Peyer's patch (tissue), 4 donors: ENCODE measurements at regions not wholly inside any gene's neighbourhood (a gene's known extent, or its start where the extent isn't known, plus 50 kb on each side); places are given as distances from the start of the nearest gene placed in this dataset.

Source experiments
- CTCF ChIP-seq, 6 experiments: fragments of 450-650 bp in 4 of 6; fragments of 200-600 bp in 2 of 6; sonication (generic) in 1 of 6; IDR thresholded peaks; one replicate each; pipeline ENCODE4 v1.5.1; 2017 to 2019; ENCODE audit warnings: antibody characterized with exemption in 6 of 6, mild to moderate bottlenecking in 3 of 6, moderate library complexity in 1 of 6
- POLR2A ChIP-seq, 2 donors: fragments of 450-650 bp; IDR thresholded peaks; one replicate each; pipeline ENCODE4 v1.5.1; 2017; ENCODE audit warnings: antibody characterized with exemption in 2 of 2, mild to moderate bottlenecking in 2 of 2, moderate library complexity in 2 of 2

- no peak for TF ChIP-seq CTCF (IDR thresholded peaks at IDR 0.05)
- no peak for TF ChIP-seq POLR2A (IDR thresholded peaks at IDR 0.05)
Observed at GRCh38 chr6:149212206-149212605, 105.3 kb upstream of the TAB2 start.
